ENCODE measurements at regions not wholly inside any gene's neighbourhood (a gene's known extent, or its start where the extent isn't known, plus 50 kb on each side); places are given as distances from the start of the nearest gene placed in this dataset.

DNA sequence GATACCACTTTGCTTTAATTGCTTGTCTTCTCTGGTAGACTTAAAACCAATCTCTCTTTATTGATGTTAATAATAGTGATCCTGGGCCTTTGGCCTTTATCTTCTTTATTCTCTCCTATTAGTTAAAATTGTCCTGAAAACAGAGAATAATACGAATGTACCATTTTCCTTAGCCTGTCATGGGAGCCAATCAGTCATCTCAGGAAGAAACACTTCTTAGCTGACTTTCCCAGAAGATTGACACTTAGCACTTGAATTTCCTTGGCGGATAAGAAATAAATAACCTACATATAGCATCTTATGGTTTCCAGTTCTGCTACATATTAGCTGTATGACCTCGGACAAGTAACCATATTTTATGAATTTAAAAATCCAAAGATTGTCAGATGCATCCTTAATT, 338.4 kb upstream of the SLC14A2 start:
- TF ChIP-seq, protein P1, sequence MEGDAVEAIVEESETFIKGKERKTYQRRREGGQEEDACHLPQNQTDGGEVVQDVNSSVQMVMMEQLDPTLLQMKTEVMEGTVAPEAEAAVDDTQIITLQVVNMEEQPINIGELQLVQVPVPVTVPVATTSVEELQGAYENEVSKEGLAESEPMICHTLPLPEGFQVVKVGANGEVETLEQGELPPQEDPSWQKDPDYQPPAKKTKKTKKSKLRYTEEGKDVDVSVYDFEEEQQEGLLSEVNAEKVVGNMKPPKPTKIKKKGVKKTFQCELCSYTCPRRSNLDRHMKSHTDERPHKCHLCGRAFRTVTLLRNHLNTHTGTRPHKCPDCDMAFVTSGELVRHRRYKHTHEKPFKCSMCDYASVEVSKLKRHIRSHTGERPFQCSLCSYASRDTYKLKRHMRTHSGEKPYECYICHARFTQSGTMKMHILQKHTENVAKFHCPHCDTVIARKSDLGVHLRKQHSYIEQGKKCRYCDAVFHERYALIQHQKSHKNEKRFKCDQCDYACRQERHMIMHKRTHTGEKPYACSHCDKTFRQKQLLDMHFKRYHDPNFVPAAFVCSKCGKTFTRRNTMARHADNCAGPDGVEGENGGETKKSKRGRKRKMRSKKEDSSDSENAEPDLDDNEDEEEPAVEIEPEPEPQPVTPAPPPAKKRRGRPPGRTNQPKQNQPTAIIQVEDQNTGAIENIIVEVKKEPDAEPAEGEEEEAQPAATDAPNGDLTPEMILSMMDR (IDR thresholded peaks at IDR 0.05), result no peak
- TF ChIP-seq ZFX (IDR thresholded peaks at IDR 0.05; ENCODE audit: borderline replicate concordance), result no peak

Measured in 22Rv1 (cell line).